ENCODE measurements at regions not wholly inside any gene's neighbourhood (a gene's known extent, or its start where the extent isn't known, plus 50 kb on each side); places are given as distances from the start of the nearest gene placed in this dataset.

GRCh38 chr15:95739131-95739530 is 591.4 kb upstream of the NR2F2 start:
- H3K27ac ChIP-seq (ENCODE audit: low read depth in 1 of 2, low read length in 2 of 2) = no peak overlapping the region
- DNase-seq (no peak), ATAC-seq (ENCODE audit: low FRiP score) (no peak)
- H3K4me1 ChIP-seq (ENCODE audit: control insufficient read depth in 1 of 2, insufficient read depth in 2 of 2, low read length in 2 of 2) = no peaks in the 10 kb centered on the region
- WGBS, 2 donors = 77 to 78% methylated on average over 5 of the region's 5 CpGs
- no peak overlapping the region for H3K4me3 ChIP-seq (ENCODE audit: low read length in 2 of 2)
- no peaks in the 10 kb centered on the region for H3K36me3 ChIP-seq (ENCODE audit: control insufficient read depth in 1 of 2, insufficient read depth in 2 of 2, low read length in 1 of 2)
- no peaks in the 10 kb centered on the region for H3K9me3 ChIP-seq (ENCODE audit: control insufficient read depth, low read length)
- intact Hi-C loops (cut with DNase I) = no loop called here
- H3K27me3 ChIP-seq (ENCODE audit: control insufficient read depth in 1 of 2, insufficient read depth in 2 of 2, low read length in 1 of 2) = no peaks in the 10 kb centered on the region

DNA sequence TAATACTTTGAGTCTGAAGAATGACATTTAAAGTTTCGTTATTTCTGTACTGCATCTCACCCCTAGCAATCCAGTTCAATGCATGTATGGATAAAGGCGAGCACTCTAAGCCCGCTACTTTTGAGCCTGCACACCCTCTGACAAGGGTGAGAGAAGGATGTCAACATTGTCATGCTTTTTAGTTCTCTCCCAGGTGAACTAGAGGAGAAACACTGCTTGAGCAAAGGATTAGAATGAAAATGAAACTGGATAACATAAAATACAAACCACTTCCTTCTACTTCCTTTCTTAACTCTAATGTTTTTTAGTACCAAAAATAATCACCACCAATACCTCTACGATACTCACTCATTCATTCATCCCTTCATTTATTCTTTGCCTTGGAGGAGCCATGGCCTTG is 588.7 kb upstream of the NR2F2 start:
- WGBS, 2 donors = 87 to 89% methylated on average over 4 of the region's 4 CpGs
- ATAC-seq (ENCODE audit: low FRiP score) (no peak), DNase-seq (no peak)
- Histone ChIP-seq H3K4me1 (ENCODE audit: control insufficient read depth in 1 of 2, insufficient read depth in 2 of 2, low read length in 2 of 2) (no peaks in the 10 kb centered on the region), H3K27me3 (ENCODE audit: control insufficient read depth in 1 of 2, insufficient read depth in 2 of 2, low read length in 1 of 2) (no peaks in the 10 kb centered on the region), H3K27ac (ENCODE audit: low read depth in 1 of 2, low read length in 2 of 2) (no peak overlapping the region), H3K36me3 (ENCODE audit: control insufficient read depth in 1 of 2, insufficient read depth in 2 of 2, low read length in 1 of 2) (no peaks in the 10 kb centered on the region), H3K4me3 (ENCODE audit: low read length in 2 of 2) (no peak overlapping the region), H3K9me3 (ENCODE audit: control insufficient read depth, low read length) (peaks cover 1% of the 10 kb centered on the region)
- intact Hi-C loops (cut with DNase I) = no loop called here

- Histone ChIP-seq H3K27me3 (ENCODE audit: control insufficient read depth in 1 of 2, insufficient read depth in 2 of 2, low read length in 1 of 2) (no peaks in the 10 kb centered on the region), H3K36me3 (ENCODE audit: control insufficient read depth in 1 of 2, insufficient read depth in 2 of 2, low read length in 1 of 2) (no peaks in the 10 kb centered on the region), H3K27ac (ENCODE audit: low read depth in 1 of 2, low read length in 2 of 2) (no peak overlapping the region), H3K9me3 (ENCODE audit: control insufficient read depth, low read length) (peaks cover 1% of the 10 kb centered on the region), H3K4me3 (ENCODE audit: low read length in 2 of 2) (no peak overlapping the region), H3K4me1 (ENCODE audit: control insufficient read depth in 1 of 2, insufficient read depth in 2 of 2, low read length in 2 of 2) (no peaks in the 10 kb centered on the region)
- ATAC-seq (ENCODE audit: low FRiP score) = no peak
- no peak for DNase-seq
- 97% methylated on average over 3 of the region's 3 CpGs for WGBS, 2 donors
- intact Hi-C loops (cut with DNase I) = no loop called here
Observed at GRCh38 chr15:95742256-95742655, 588.2 kb upstream of the NR2F2 start.

DNA sequence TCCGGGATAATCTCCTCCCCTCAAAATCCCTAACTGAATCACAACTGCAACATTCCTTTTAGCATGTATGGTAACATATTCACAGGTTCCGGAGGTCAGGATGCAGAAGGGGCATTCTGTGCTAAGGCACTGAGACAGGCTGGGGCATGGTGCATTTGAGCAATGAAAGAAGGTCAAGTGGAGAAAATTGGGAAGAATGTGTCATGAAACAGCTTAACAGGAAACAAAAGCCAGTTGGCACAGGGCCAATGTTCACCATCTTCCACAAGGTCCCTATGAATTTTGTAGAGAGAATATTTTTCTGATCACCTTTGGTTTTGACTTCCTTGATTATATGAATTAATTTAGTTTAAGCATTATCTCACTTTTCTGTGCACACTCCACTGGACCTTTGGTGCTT is 587.7 kb upstream of the NR2F2 start:
- no peaks in the 10 kb centered on the region for H3K27me3 ChIP-seq (ENCODE audit: control insufficient read depth in 1 of 2, insufficient read depth in 2 of 2, low read length in 1 of 2)
- ATAC-seq (ENCODE audit: low FRiP score) (no peak), DNase-seq (no peak)
- H3K9me3 ChIP-seq (ENCODE audit: control insufficient read depth, low read length) = peaks cover 1% of the 10 kb centered on the region
- 93 to 95% methylated on average over 2 of the region's 2 CpGs for WGBS, 2 donors
- no peaks in the 10 kb centered on the region for H3K36me3 ChIP-seq (ENCODE audit: control insufficient read depth in 1 of 2, insufficient read depth in 2 of 2, low read length in 1 of 2)
- no peak overlapping the region for H3K27ac ChIP-seq (ENCODE audit: low read depth in 1 of 2, low read length in 2 of 2)
- H3K4me3 ChIP-seq (ENCODE audit: low read length in 2 of 2) = no peak overlapping the region
- intact Hi-C loops (cut with DNase I) = no loop called here
- no peaks in the 10 kb centered on the region for H3K4me1 ChIP-seq (ENCODE audit: control insufficient read depth in 1 of 2, insufficient read depth in 2 of 2, low read length in 2 of 2)

DNA sequence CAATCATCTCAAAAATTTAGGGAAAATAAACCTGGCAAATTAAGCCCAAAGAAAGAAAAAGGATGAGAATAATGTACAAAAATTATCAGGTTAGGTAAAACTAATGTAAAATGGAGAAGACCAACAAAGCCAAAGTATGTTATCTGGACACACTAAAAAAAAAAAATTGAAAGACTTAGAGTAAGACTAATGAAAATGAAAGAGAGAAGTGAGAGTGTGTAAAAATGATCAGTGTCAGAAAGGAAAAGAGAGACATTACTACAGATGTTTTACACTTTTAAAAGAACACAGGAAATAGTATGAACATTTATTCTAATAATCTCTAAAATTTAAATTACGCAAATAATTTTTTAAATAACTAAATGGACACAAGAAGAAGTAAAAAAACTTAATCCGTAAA is 573.3 kb upstream of the NR2F2 start:
- Histone ChIP-seq H3K4me1 (ENCODE audit: control insufficient read depth in 1 of 2, insufficient read depth in 2 of 2, low read length in 2 of 2) (no peaks in the 10 kb centered on the region), H3K27ac (ENCODE audit: low read depth in 1 of 2, low read length in 2 of 2) (no peak overlapping the region), H3K9me3 (ENCODE audit: control insufficient read depth, low read length) (no peaks in the 10 kb centered on the region), H3K4me3 (ENCODE audit: low read length in 2 of 2) (no peak overlapping the region), H3K27me3 (ENCODE audit: control insufficient read depth in 1 of 2, insufficient read depth in 2 of 2, low read length in 1 of 2) (no peaks in the 10 kb centered on the region), H3K36me3 (ENCODE audit: control insufficient read depth in 1 of 2, insufficient read depth in 2 of 2, low read length in 1 of 2) (no peaks in the 10 kb centered on the region)
- intact Hi-C loops (cut with DNase I) = no loop called here
- WGBS, 2 donors = 96 to 97% methylated on average over 2 of the region's 2 CpGs
- no peak for DNase-seq
- no peak for ATAC-seq (ENCODE audit: low FRiP score)

- H3K27ac ChIP-seq (ENCODE audit: low read depth in 1 of 2, low read length in 2 of 2) = no peak overlapping the region
- intact Hi-C loops (cut with DNase I) = no loop called here
- WGBS, 2 donors = 55 to 62% methylated on average over 1 of the region's 1 CpG
- H3K4me3 ChIP-seq (ENCODE audit: low read length in 2 of 2) = no peak overlapping the region
- H3K4me1 ChIP-seq (ENCODE audit: control insufficient read depth in 1 of 2, insufficient read depth in 2 of 2, low read length in 2 of 2) = no peaks in the 10 kb centered on the region
- H3K27me3 ChIP-seq (ENCODE audit: control insufficient read depth in 1 of 2, insufficient read depth in 2 of 2, low read length in 1 of 2) = no peaks in the 10 kb centered on the region
- DNase-seq (no peak), ATAC-seq (ENCODE audit: low FRiP score) (no peak)
- no peaks in the 10 kb centered on the region for H3K36me3 ChIP-seq (ENCODE audit: control insufficient read depth in 1 of 2, insufficient read depth in 2 of 2, low read length in 1 of 2)
- H3K9me3 ChIP-seq (ENCODE audit: control insufficient read depth, low read length) = no peaks in the 10 kb centered on the region
Observed at GRCh38 chr15:95758451-95758850, 572.0 kb upstream of the NR2F2 start.

- no peak overlapping the region for H3K4me3 ChIP-seq (ENCODE audit: low read length in 2 of 2)
- H3K9me3 ChIP-seq (ENCODE audit: control insufficient read depth, low read length) = no peaks in the 10 kb centered on the region
- no peaks in the 10 kb centered on the region for H3K36me3 ChIP-seq (ENCODE audit: control insufficient read depth in 1 of 2, insufficient read depth in 2 of 2, low read length in 1 of 2)
- DNase-seq (no peak), ATAC-seq (ENCODE audit: low FRiP score) (no peak)
- 4 to 5% methylated on average over 2 of the region's 2 CpGs for WGBS, 2 donors
- no peak overlapping the region for H3K27ac ChIP-seq (ENCODE audit: low read depth in 1 of 2, low read length in 2 of 2)
- H3K27me3 ChIP-seq (ENCODE audit: control insufficient read depth in 1 of 2, insufficient read depth in 2 of 2, low read length in 1 of 2) = no peaks in the 10 kb centered on the region
- no peaks in the 10 kb centered on the region for H3K4me1 ChIP-seq (ENCODE audit: control insufficient read depth in 1 of 2, insufficient read depth in 2 of 2, low read length in 2 of 2)
- intact Hi-C loops (cut with DNase I) = no loop called here
Observed at GRCh38 chr15:95758851-95759250, 571.6 kb upstream of the NR2F2 start.

GRCh38 chr15:95760508-95760907 is 570.0 kb upstream of the NR2F2 start:
- H3K36me3 ChIP-seq (ENCODE audit: control insufficient read depth in 1 of 2, insufficient read depth in 2 of 2, low read length in 1 of 2) = no peaks in the 10 kb centered on the region
- 64 to 73% methylated on average over 5 of the region's 5 CpGs for WGBS, 2 donors
- H3K27me3 ChIP-seq (ENCODE audit: control insufficient read depth in 1 of 2, insufficient read depth in 2 of 2, low read length in 1 of 2) = no peaks in the 10 kb centered on the region
- DNase-seq = no peak
- no peaks in the 10 kb centered on the region for H3K4me1 ChIP-seq (ENCODE audit: control insufficient read depth in 1 of 2, insufficient read depth in 2 of 2, low read length in 2 of 2)
- no peak overlapping the region for H3K27ac ChIP-seq (ENCODE audit: low read depth in 1 of 2, low read length in 2 of 2)
- ATAC-seq (ENCODE audit: low FRiP score) = no peak
- H3K9me3 ChIP-seq (ENCODE audit: control insufficient read depth, low read length) = no peaks in the 10 kb centered on the region
- intact Hi-C loops (cut with DNase I) = no loop called here
- no peak overlapping the region for H3K4me3 ChIP-seq (ENCODE audit: low read length in 2 of 2)

DNA sequence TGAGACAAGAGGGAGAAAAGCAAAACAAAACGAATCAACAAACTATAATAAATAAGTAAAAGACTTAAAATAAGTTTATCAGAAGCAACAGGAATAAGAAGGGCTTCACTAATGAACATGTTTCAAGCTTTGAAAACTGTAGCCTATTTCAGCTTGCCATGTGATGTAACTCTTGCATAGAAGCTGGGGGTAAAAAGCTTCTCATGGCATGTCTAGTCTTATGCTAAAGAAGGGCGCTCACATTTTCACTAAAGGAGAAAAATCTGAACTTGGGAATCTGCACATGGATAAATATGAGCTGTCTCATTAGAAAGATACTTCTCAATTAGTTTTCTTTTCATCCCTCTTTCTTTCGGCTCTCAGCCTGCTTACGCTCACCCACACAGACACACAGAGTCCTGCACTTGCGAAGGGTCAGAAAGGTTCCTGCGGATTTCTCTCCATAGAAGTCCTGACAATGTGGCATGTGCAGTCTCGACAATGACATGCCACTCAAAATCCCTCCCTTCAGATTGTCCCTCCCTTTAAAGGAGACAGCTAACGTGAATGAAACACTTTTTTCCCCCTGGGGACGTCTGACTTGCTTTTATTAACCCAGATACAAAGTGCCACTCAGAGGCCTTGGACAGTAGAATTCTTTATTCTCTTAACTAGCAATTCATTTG is 568.9 kb upstream of the NR2F2 start:
- no peaks in the 10 kb centered on the region for H3K9me3 ChIP-seq (ENCODE audit: control insufficient read depth, low read length)
- H3K36me3 ChIP-seq (ENCODE audit: control insufficient read depth in 1 of 2, insufficient read depth in 2 of 2, low read length in 1 of 2) = no peaks in the 10 kb centered on the region
- intact Hi-C loops (cut with DNase I) = no loop called here
- ATAC-seq (ENCODE audit: low FRiP score) (no peak), DNase-seq (no peak)
- 73 to 76% methylated on average over 9 of the region's 9 CpGs for WGBS, 2 donors
- no peak overlapping the region for H3K27ac ChIP-seq (ENCODE audit: low read depth in 1 of 2, low read length in 2 of 2)
- H3K4me3 ChIP-seq (ENCODE audit: low read length in 2 of 2) = no peak overlapping the region
- H3K27me3 ChIP-seq (ENCODE audit: control insufficient read depth in 1 of 2, insufficient read depth in 2 of 2, low read length in 1 of 2) = no peaks in the 10 kb centered on the region
- no peaks in the 10 kb centered on the region for H3K4me1 ChIP-seq (ENCODE audit: control insufficient read depth in 1 of 2, insufficient read depth in 2 of 2, low read length in 2 of 2)

Measured in aorta (tissue), 5 donors.